ENCODE measurements at regions not wholly inside any gene's neighbourhood (a gene's known extent, or its start where the extent isn't known, plus 50 kb on each side); places are given as distances from the start of the nearest gene placed in this dataset.

GRCh38 chr1:221025956-221026355, 146.7 kb downstream of the HLX start:
- TF ChIP-seq ZFX (IDR thresholded peaks at IDR 0.05), result no peak
- TF ChIP-seq, protein P1, sequence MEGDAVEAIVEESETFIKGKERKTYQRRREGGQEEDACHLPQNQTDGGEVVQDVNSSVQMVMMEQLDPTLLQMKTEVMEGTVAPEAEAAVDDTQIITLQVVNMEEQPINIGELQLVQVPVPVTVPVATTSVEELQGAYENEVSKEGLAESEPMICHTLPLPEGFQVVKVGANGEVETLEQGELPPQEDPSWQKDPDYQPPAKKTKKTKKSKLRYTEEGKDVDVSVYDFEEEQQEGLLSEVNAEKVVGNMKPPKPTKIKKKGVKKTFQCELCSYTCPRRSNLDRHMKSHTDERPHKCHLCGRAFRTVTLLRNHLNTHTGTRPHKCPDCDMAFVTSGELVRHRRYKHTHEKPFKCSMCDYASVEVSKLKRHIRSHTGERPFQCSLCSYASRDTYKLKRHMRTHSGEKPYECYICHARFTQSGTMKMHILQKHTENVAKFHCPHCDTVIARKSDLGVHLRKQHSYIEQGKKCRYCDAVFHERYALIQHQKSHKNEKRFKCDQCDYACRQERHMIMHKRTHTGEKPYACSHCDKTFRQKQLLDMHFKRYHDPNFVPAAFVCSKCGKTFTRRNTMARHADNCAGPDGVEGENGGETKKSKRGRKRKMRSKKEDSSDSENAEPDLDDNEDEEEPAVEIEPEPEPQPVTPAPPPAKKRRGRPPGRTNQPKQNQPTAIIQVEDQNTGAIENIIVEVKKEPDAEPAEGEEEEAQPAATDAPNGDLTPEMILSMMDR (conservative IDR thresholded peaks at IDR 0.05), result no peak
- no peak overlapping the region for H3K27ac ChIP-seq

- TF ChIP-seq, protein P1 (conservative IDR thresholded peaks at IDR 0.05), result no peak
- TF ChIP-seq ZFX (IDR thresholded peaks at IDR 0.05), result no peak
- H3K27ac ChIP-seq, result no peak overlapping the region
Observed at GRCh38 chr1:221029981-221030649, 150.9 kb downstream of the HLX start.

- H3K27ac ChIP-seq, result no peak overlapping the region
- TF ChIP-seq, protein P1 (conservative IDR thresholded peaks at IDR 0.05), result no peak
- TF ChIP-seq ZFX (IDR thresholded peaks at IDR 0.05), result no peak
Observed at GRCh38 chr1:221030990-221031389, 151.7 kb downstream of the HLX start.

GRCh38 chr1:221031458-221032203, 152.4 kb downstream of the HLX start:
- no peak overlapping the region for H3K27ac ChIP-seq
- TF ChIP-seq ZFX (IDR thresholded peaks at IDR 0.05), result no peak
- TF ChIP-seq, protein P1 (conservative IDR thresholded peaks at IDR 0.05), result no peak

DNA sequence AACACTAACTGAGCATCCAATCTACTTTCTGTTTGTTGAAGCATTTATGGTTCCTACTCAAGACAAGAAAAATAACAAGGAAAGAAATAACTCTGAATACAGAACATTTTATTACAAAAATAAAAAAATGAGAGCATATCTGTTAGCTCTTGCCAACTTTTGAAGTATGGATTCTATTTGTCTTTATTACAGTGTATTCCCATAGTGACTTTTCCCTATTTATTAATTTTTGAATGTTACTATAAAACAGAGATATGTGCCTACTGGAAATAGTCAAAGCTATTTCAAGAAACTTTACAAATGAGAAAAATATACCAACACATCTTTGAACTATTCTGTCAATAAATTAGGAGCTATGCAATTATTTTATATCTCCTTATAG, 153.0 kb downstream of the HLX start:
- no peak for TF ChIP-seq ZFX (IDR thresholded peaks at IDR 0.05)
- TF ChIP-seq, protein P1 (conservative IDR thresholded peaks at IDR 0.05), result no peak

GRCh38 chr1:221032637-221033280, 153.5 kb downstream of the HLX start:
- H3K27ac ChIP-seq, result no peak overlapping the region
- TF ChIP-seq, protein P1 (conservative IDR thresholded peaks at IDR 0.05), result no peak
- TF ChIP-seq ZFX (IDR thresholded peaks at IDR 0.05), result no peak

More for the DNA sequence above, 153.0 kb downstream of the HLX start:
- H3K27ac ChIP-seq, result no peak overlapping the region

- no peak for TF ChIP-seq ZFX (IDR thresholded peaks at IDR 0.05)
- TF ChIP-seq, protein P1 (conservative IDR thresholded peaks at IDR 0.05), result no peak
Observed at GRCh38 chr1:221035662-221036153, 156.5 kb downstream of the HLX start.

More at GRCh38 chr1:221035662-221036153, 156.5 kb downstream of the HLX start:
- H3K27ac ChIP-seq, result no peak overlapping the region
